WTC11 (cell line): ENCODE measurements at regions not wholly inside any gene's neighbourhood (a gene's known extent, or its start where the extent isn't known, plus 50 kb on each side); places are given as distances from the start of the nearest gene placed in this dataset.

Source experiments
- ATAC-seq: fragments of 200-7000 bp; cut with Tn5 transposase; 2 replicates; pipeline ENCODE4 v1.10.0; 2021; ENCODE audit warnings: mild to moderate bottlenecking, moderate library complexity
- CTCF ChIA-PET: fragments of 300-600 bp; sonication (Branson Sonifier 250); formaldehyde crosslinking; loops from one replicate; lab custom pipeline; 2021; ENCODE audit warnings: antibody characterized with exemption; lab: Charles Lee
- POLR2A ChIA-PET: fragments of 350-600 bp; sonication (Branson Sonifier 250); formaldehyde crosslinking; loops from one replicate; lab custom pipeline; 2021; ENCODE audit warnings: antibody characterized with exemption; lab: Charles Lee
- DNase-seq: peaks from one replicate; pipeline ENCODE4 v3.0.0; 2021; ENCODE audit warnings: low spot score
- H3K27ac Mint-ChIP-seq: 2 replicates; pipeline ENCODE4 v1.8.0; 2021; ENCODE audit warnings: mixed read lengths
- H3K27me3 Mint-ChIP-seq: 2 replicates; pipeline ENCODE4 v1.8.0; 2021; ENCODE audit warnings: low read depth, mild to moderate bottlenecking, moderate library complexity, mixed read lengths
- H3K36me3 Mint-ChIP-seq: 2 replicates; pipeline ENCODE4 v1.8.0; 2021; ENCODE audit warnings: mixed read lengths
- H3K4me1 Mint-ChIP-seq: 2 replicates; pipeline ENCODE4 v1.8.0; 2022; ENCODE audit warnings: mixed read lengths
- H3K4me3 Mint-ChIP-seq: 2 replicates; pipeline ENCODE4 v1.8.0; 2021; ENCODE audit warnings: mild to moderate bottlenecking, moderate library complexity, mixed read lengths
- H3K9me3 Mint-ChIP-seq: 2 replicates; pipeline ENCODE4 v1.8.0; 2021; ENCODE audit warnings: mixed read lengths
- ATF3 ChIP-seq: sonication (generic); formaldehyde crosslinking; conservative IDR thresholded peaks from 2 replicates; pipeline ENCODE4 v1.8.1; 2022; ENCODE audit warnings: mild to moderate bottlenecking, missing genetic modification reagents
- CBFB ChIP-seq: sonication (generic); formaldehyde crosslinking; IDR thresholded peaks from 2 replicates; pipeline ENCODE4 v1.8.1; 2022; ENCODE audit warnings: mild to moderate bottlenecking, low read depth, missing genetic modification reagents
- EMX1 ChIP-seq: fragments of 250-450 bp; sonication (Bioruptor Pico); IDR thresholded peaks from 2 replicates; pipeline ENCODE4 v1.8.0; 2021; ENCODE audit warnings: mild to moderate bottlenecking
- FOXK1 ChIP-seq: sonication (generic); formaldehyde crosslinking; IDR thresholded peaks from 2 replicates; pipeline ENCODE4 v1.8.0; 2022; ENCODE audit warnings: mild to moderate bottlenecking, moderate library complexity, missing genetic modification reagents
- HMGA2 ChIP-seq: fragments of 250-450 bp; sonication (Bioruptor Pico); IDR thresholded peaks from 2 replicates; pipeline ENCODE4 v1.4.0; 2021; ENCODE audit warnings: mild to moderate bottlenecking, moderate library complexity
- NR2C2 ChIP-seq: sonication (generic); formaldehyde crosslinking; IDR thresholded peaks from 2 replicates; pipeline ENCODE4 v1.8.0; 2022; ENCODE audit warnings: mild to moderate bottlenecking, missing genetic modification reagents
- RELA ChIP-seq: sonication (generic); formaldehyde crosslinking; IDR thresholded peaks from 2 replicates; pipeline ENCODE4 v1.8.1; 2022; ENCODE audit warnings: missing genetic modification reagents, mild to moderate bottlenecking, borderline replicate concordance
- STAT6 ChIP-seq: sonication (generic); formaldehyde crosslinking; conservative IDR thresholded peaks from 2 replicates; pipeline ENCODE4 v1.8.1; 2023; ENCODE audit warnings: mild to moderate bottlenecking, low read depth, missing genetic modification reagents, moderate library complexity
- TEAD1 ChIP-seq: sonication (generic); formaldehyde crosslinking; IDR thresholded peaks from 2 replicates; pipeline ENCODE4 v1.8.0; 2022; ENCODE audit warnings: mild to moderate bottlenecking, missing genetic modification reagents
- USF1 ChIP-seq: sonication (generic); formaldehyde crosslinking; IDR thresholded peaks from 2 replicates; pipeline ENCODE4 v1.8.0; 2022; ENCODE audit warnings: mild to moderate bottlenecking, missing genetic modification reagents
- ZBTB43 ChIP-seq: sonication (generic); formaldehyde crosslinking; IDR thresholded peaks from 2 replicates; pipeline ENCODE4 v1.8.1; 2023; ENCODE audit warnings: mild to moderate bottlenecking, missing genetic modification reagents
- ZNF263 ChIP-seq: sonication (generic); formaldehyde crosslinking; IDR thresholded peaks from 2 replicates; pipeline ENCODE4 v1.8.1; 2022; ENCODE audit warnings: low read depth, mild to moderate bottlenecking, moderate library complexity, missing genetic modification reagents
- ZNF317 ChIP-seq: sonication (generic); formaldehyde crosslinking; IDR thresholded peaks from 2 replicates; pipeline ENCODE4 v1.8.1; 2023; ENCODE audit warnings: low read depth, mild to moderate bottlenecking, moderate library complexity, missing genetic modification reagents, borderline replicate concordance
- ZSCAN18 ChIP-seq: fragments of 250-450 bp; sonication (Bioruptor Pico); IDR thresholded peaks from 2 replicates; pipeline ENCODE4 v2.1.2; 2022; ENCODE audit warnings: mild to moderate bottlenecking, moderate library complexity
- TF ChIP-seq, protein P1 (sequence below): fragments of 250-450 bp; sonication (Bioruptor Pico); IDR thresholded peaks from 2 replicates; pipeline ENCODE4 v1.9.0; 2021; ENCODE audit warnings: moderate library complexity, mild to moderate bottlenecking, inconsistent platforms, borderline replicate concordance
- TF ChIP-seq, protein P2 (sequence below): sonication (generic); formaldehyde crosslinking; IDR thresholded peaks from 2 replicates; pipeline ENCODE4 v1.8.0; 2023; ENCODE audit warnings: missing genetic modification reagents, mild to moderate bottlenecking, borderline replicate concordance
- TF ChIP-seq, protein P3 (sequence below): sonication (generic); formaldehyde crosslinking; IDR thresholded peaks from 2 replicates; pipeline ENCODE4 v1.8.1; 2023; ENCODE audit warnings: mild to moderate bottlenecking, moderate library complexity, missing genetic modification reagents
- TF ChIP-seq, protein P4 (sequence below): sonication (generic); formaldehyde crosslinking; IDR thresholded peaks from 2 replicates; pipeline ENCODE4 v1.8.1; 2022; ENCODE audit warnings: low read depth, mild to moderate bottlenecking, moderate library complexity, missing genetic modification reagents, borderline replicate concordance

DNA sequence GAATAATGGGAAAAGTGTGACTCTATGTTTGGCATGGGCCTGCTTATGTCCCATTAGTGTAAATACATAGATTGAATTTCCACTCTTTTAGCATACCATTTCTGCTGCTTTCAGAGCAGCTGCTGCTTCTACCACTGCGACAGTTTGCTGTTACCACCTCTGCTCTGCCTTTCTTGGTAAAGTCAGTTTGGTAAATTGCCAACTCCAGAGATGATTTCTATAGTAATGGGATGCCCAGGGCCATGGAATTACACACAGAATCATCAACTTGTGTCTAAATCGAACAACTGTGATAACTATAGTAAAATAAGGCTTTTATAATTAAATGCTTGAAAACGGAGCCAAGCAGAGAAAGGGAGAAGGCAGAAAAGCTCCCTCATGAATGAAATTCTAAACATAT, 168.4 kb upstream of the VEPH1 start (continued):
- no peak for TF ChIP-seq ZNF263
- TF ChIP-seq FOXK1 (CRISPR knock-in tag) = no peak
- TF ChIP-seq, protein P1, sequence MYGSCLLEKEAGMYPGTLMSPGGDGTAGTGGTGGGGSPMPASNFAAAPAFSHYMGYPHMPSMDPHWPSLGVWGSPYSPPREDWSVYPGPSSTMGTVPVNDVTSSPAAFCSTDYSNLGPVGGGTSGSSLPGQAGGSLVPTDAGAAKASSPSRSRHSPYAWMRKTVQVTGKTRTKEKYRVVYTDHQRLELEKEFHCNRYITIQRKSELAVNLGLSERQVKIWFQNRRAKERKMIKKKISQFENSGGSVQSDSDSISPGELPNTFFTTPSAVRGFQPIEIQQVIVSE (CRISPR knock-in tag) = no peak
- no peak for TF ChIP-seq ZSCAN18 (CRISPR knock-in tag)

GRCh38 chr3:157669416-157669815, 166.2 kb upstream of the VEPH1 start:
- no peak for DNase-seq
- CTCF ChIA-PET = no interaction called here
- ATAC-seq = no peak
- no peak overlapping the region for H3K27ac Mint-ChIP-seq
- no peaks in the 10 kb centered on the region for H3K36me3 Mint-ChIP-seq
- no peaks in the 10 kb centered on the region for H3K27me3 Mint-ChIP-seq
- H3K9me3 Mint-ChIP-seq = 0 out of 2 replicates have a peak, but pooled peaks cover 8% of the 10 kb centered on the region
- H3K4me3 Mint-ChIP-seq = no peak overlapping the region
- POLR2A ChIA-PET = no interaction called here
- H3K4me1 Mint-ChIP-seq = 0 out of 2 replicates have a peak, but pooled peaks cover 3% of the 10 kb centered on the region
- TF ChIP-seq, protein P2, sequence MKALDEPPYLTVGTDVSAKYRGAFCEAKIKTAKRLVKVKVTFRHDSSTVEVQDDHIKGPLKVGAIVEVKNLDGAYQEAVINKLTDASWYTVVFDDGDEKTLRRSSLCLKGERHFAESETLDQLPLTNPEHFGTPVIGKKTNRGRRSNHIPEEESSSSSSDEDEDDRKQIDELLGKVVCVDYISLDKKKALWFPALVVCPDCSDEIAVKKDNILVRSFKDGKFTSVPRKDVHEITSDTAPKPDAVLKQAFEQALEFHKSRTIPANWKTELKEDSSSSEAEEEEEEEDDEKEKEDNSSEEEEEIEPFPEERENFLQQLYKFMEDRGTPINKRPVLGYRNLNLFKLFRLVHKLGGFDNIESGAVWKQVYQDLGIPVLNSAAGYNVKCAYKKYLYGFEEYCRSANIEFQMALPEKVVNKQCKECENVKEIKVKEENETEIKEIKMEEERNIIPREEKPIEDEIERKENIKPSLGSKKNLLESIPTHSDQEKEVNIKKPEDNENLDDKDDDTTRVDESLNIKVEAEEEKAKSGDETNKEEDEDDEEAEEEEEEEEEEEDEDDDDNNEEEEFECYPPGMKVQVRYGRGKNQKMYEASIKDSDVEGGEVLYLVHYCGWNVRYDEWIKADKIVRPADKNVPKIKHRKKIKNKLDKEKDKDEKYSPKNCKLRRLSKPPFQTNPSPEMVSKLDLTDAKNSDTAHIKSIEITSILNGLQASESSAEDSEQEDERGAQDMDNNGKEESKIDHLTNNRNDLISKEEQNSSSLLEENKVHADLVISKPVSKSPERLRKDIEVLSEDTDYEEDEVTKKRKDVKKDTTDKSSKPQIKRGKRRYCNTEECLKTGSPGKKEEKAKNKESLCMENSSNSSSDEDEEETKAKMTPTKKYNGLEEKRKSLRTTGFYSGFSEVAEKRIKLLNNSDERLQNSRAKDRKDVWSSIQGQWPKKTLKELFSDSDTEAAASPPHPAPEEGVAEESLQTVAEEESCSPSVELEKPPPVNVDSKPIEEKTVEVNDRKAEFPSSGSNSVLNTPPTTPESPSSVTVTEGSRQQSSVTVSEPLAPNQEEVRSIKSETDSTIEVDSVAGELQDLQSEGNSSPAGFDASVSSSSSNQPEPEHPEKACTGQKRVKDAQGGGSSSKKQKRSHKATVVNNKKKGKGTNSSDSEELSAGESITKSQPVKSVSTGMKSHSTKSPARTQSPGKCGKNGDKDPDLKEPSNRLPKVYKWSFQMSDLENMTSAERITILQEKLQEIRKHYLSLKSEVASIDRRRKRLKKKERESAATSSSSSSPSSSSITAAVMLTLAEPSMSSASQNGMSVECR (CRISPR knock-in tag) = no peak
- TF ChIP-seq CBFB (CRISPR knock-in tag) (no peak), ATF3 (CRISPR knock-in tag) (no peak), USF1 (CRISPR knock-in tag) (no peak), TEAD1 (CRISPR knock-in tag) (no peak), EMX1 (CRISPR knock-in tag) (no peak), ZBTB43 (CRISPR knock-in tag) (no peak), HMGA2 (CRISPR knock-in tag) (no peak), ZNF317 (CRISPR knock-in tag) (no peak), STAT6 (CRISPR knock-in tag) (no peak), NR2C2 (CRISPR knock-in tag) (no peak), RELA (CRISPR knock-in tag) (no peak)
- TF ChIP-seq, protein P3, sequence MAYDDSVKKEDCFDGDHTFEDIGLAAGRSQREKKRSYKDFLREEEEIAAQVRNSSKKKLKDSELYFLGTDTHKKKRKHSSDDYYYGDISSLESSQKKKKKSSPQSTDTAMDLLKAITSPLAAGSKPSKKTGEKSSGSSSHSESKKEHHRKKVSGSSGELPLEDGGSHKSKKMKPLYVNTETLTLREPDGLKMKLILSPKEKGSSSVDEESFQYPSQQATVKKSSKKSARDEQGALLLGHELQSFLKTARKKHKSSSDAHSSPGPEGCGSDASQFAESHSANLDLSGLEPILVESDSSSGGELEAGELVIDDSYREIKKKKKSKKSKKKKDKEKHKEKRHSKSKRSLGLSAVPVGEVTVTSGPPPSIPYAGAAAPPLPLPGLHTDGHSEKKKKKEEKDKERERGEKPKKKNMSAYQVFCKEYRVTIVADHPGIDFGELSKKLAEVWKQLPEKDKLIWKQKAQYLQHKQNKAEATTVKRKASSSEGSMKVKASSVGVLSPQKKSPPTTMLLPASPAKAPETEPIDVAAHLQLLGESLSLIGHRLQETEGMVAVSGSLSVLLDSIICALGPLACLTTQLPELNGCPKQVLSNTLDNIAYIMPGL (CRISPR knock-in tag) = no peak
- TF ChIP-seq, protein P4, sequence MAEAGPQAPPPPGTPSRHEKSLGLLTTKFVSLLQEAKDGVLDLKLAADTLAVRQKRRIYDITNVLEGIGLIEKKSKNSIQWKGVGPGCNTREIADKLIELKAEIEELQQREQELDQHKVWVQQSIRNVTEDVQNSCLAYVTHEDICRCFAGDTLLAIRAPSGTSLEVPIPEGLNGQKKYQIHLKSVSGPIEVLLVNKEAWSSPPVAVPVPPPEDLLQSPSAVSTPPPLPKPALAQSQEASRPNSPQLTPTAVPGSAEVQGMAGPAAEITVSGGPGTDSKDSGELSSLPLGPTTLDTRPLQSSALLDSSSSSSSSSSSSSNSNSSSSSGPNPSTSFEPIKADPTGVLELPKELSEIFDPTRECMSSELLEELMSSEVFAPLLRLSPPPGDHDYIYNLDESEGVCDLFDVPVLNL = no peak
